ENCODE measurements at regions not wholly inside any gene's neighbourhood (a gene's known extent, or its start where the extent isn't known, plus 50 kb on each side); places are given as distances from the start of the nearest gene placed in this dataset.

GRCh38 chr2:19841918-19842693 is 59.7 kb downstream of the TTC32 start:
- Histone ChIP-seq H3K36me3 (ENCODE audit: control insufficient read depth in 2 of 2, insufficient read depth in 2 of 2, low read length in 1 of 2) (no peaks in the 10 kb centered on the region), H3K4me2 (ENCODE audit: control insufficient read depth, insufficient read depth) (no peak overlapping the region), H3K9me3 (replicated peaks; ENCODE audit: control insufficient read depth, insufficient read depth, low read length) (no peaks in the 10 kb centered on the region), H2AFZ (ENCODE audit: control insufficient read depth, low read depth, low read length) (no peak overlapping the region), H3K79me2 (ENCODE audit: control insufficient read depth, insufficient read depth, low read length) (no peaks in the 10 kb centered on the region), H3K27ac (ENCODE audit: control insufficient read depth, insufficient read depth) (no peak overlapping the region), H3K4me3 (no peak overlapping the region), H3K27me3 (replicated peaks in 1 of 2; ENCODE audit: control insufficient read depth in 2 of 2, insufficient read depth in 2 of 2, low read length in 1 of 2) (no peaks in the 10 kb centered on the region; a peak in 1 of 4 replicates), H3K4me1 (ENCODE audit: control insufficient read depth, insufficient read depth, low read length) (no peaks in the 10 kb centered on the region), H3K9ac (ENCODE audit: control insufficient read depth, insufficient read depth, low read length) (no peak overlapping the region), H4K20me1 (ENCODE audit: control insufficient read depth, insufficient read depth) (no peaks in the 10 kb centered on the region)
- intact Hi-C loops (cut with micrococcal nuclease; ENCODE audit: unreplicated experiment), result no loop called here
- BruUV-seq (replicated peaks), result no TSS peak
- RAD21 ChIA-PET (ENCODE audit: unreplicated experiment), result no interaction called here
- FAIRE-seq (no peak), DNase-seq (ENCODE audit: low read depth, low spot score) (no peak), ATAC-seq (no peak)
- WGBS (ENCODE audit: insufficient coverage, insufficient replicate concordance, low lambda C conversion rate, missing lambda C conversion rate), result 29% methylated on average over 9 of the region's 9 CpGs
- POLR2A ChIA-PET, result no interaction called here
- SMC1A ChIA-PET (ENCODE audit: uncharacterized antibody, unreplicated experiment), result no interaction called here
- TF ChIP-seq CREB1 (IDR thresholded peaks at IDR 0.05; ENCODE audit: low read depth) (no peak), SP1 (IDR thresholded peaks at IDR 0.05; ENCODE audit: low read depth, low read length) (no peak), CBX5 (IDR thresholded peaks at IDR 0.05; ENCODE audit: low read depth) (no peak), CHD4 (IDR thresholded peaks at IDR 0.05) (no peak), ZSCAN29 (IDR thresholded peaks at IDR 0.05) (no peak), HDAC2 (IDR thresholded peaks at IDR 0.05) (no peak), FOS (IDR thresholded peaks at IDR 0.05; ENCODE audit: borderline replicate concordance, extremely low read depth, insufficient read length) (no peak), NFXL1 (IDR thresholded peaks at IDR 0.05; ENCODE audit: borderline replicate concordance) (no peak), USF2 (IDR thresholded peaks at IDR 0.05; ENCODE audit: borderline replicate concordance, low read depth, low read length) (no peak), NFYA (IDR thresholded peaks at IDR 0.05; ENCODE audit: borderline replicate concordance, low read depth, low read length) (no peak), NBN (IDR thresholded peaks at IDR 0.05) (no peak), MAX (IDR thresholded peaks at IDR 0.05; ENCODE audit: low read depth, low read length) (no peak), POLR2AphosphoS2 (IDR thresholded peaks at IDR 0.05; ENCODE audit: low read depth, low read length) (no peak), ZNF24 (IDR thresholded peaks at IDR 0.05) (no peak)
- CTCF ChIA-PET, result no interaction called here
- in situ Hi-C loops (cut with MboI), result no loop called here

All from GM12878 (cell line).